ENCODE measurements at regions not wholly inside any gene's neighbourhood (a gene's known extent, or its start where the extent isn't known, plus 50 kb on each side); places are given as distances from the start of the nearest gene placed in this dataset.

- no peak for DNase-seq
- no peaks in the 10 kb centered on the region for H3K9me3 ChIP-seq
- no peaks in the 10 kb centered on the region for H3K36me3 ChIP-seq
- no peak overlapping the region for H3K4me3 ChIP-seq
- intact Hi-C loops (cut with DNase I), result no loop called here
- TF ChIP-seq, protein P1, sequence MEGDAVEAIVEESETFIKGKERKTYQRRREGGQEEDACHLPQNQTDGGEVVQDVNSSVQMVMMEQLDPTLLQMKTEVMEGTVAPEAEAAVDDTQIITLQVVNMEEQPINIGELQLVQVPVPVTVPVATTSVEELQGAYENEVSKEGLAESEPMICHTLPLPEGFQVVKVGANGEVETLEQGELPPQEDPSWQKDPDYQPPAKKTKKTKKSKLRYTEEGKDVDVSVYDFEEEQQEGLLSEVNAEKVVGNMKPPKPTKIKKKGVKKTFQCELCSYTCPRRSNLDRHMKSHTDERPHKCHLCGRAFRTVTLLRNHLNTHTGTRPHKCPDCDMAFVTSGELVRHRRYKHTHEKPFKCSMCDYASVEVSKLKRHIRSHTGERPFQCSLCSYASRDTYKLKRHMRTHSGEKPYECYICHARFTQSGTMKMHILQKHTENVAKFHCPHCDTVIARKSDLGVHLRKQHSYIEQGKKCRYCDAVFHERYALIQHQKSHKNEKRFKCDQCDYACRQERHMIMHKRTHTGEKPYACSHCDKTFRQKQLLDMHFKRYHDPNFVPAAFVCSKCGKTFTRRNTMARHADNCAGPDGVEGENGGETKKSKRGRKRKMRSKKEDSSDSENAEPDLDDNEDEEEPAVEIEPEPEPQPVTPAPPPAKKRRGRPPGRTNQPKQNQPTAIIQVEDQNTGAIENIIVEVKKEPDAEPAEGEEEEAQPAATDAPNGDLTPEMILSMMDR (IDR thresholded peaks at IDR 0.05), result no peak
- H3K27me3 ChIP-seq (ENCODE audit: low read depth), result no peaks in the 10 kb centered on the region
- ATAC-seq, result no peak
- no peak overlapping the region for H3K27ac ChIP-seq
- H3K4me1 ChIP-seq, result peaks cover 9% of the 10 kb centered on the region
Measured at GRCh38 chr16:54359555-54359954, 73.0 kb upstream of the IRX3 start.

- ATAC-seq, result no peak
- TF ChIP-seq, protein P1 (IDR thresholded peaks at IDR 0.05), result no peak
- Histone ChIP-seq H3K4me3 (no peak overlapping the region), H3K27me3 (ENCODE audit: low read depth) (no peaks in the 10 kb centered on the region), H3K27ac (no peak overlapping the region), H3K4me1 (peaks cover 9% of the 10 kb centered on the region), H3K36me3 (no peaks in the 10 kb centered on the region), H3K9me3 (no peaks in the 10 kb centered on the region)
- DNase-seq, result no peak
- intact Hi-C loops (cut with DNase I), result no loop called here
Measured at GRCh38 chr16:54359081-54359480, 72.5 kb upstream of the IRX3 start.

GRCh38 chr16:54356391-54356790 is 69.8 kb upstream of the IRX3 start:
- DNase-seq, result no peak
- intact Hi-C loops (cut with DNase I), result no loop called here
- TF ChIP-seq, protein P1 (IDR thresholded peaks at IDR 0.05), result no peak
- Histone ChIP-seq H3K4me1 (peaks cover 9% of the 10 kb centered on the region), H3K9me3 (no peaks in the 10 kb centered on the region), H3K27ac (no peak overlapping the region), H3K27me3 (ENCODE audit: low read depth) (peaks cover 4% of the 10 kb centered on the region), H3K36me3 (no peaks in the 10 kb centered on the region), H3K4me3 (no peak overlapping the region)
- no peak for ATAC-seq

GRCh38 chr16:54355251-54355650 is 68.7 kb upstream of the IRX3 start:
- intact Hi-C loops (cut with DNase I), result no loop called here
- TF ChIP-seq, protein P1 (IDR thresholded peaks at IDR 0.05), result no peak
- DNase-seq, result no peak
- Histone ChIP-seq H3K4me3 (no peak overlapping the region), H3K4me1 (peaks cover 2% of the 10 kb centered on the region), H3K27me3 (ENCODE audit: low read depth) (peaks cover 4% of the 10 kb centered on the region), H3K9me3 (no peaks in the 10 kb centered on the region), H3K27ac (no peak overlapping the region), H3K36me3 (no peaks in the 10 kb centered on the region)
- no peak for ATAC-seq

- Histone ChIP-seq H3K4me1 (no peaks in the 10 kb centered on the region), H3K36me3 (no peaks in the 10 kb centered on the region), H3K4me3 (no peak overlapping the region), H3K27ac (no peak overlapping the region), H3K9me3 (no peaks in the 10 kb centered on the region), H3K27me3 (ENCODE audit: low read depth) (peaks cover 4% of the 10 kb centered on the region)
- intact Hi-C loops (cut with DNase I), result no loop called here
- DNase-seq (no peak), ATAC-seq (no peak)
- TF ChIP-seq, protein P1 (IDR thresholded peaks at IDR 0.05), result no peak
Measured at GRCh38 chr16:54353097-54353496, 66.5 kb upstream of the IRX3 start.

GRCh38 chr16:54351171-54351570 is 64.6 kb upstream of the IRX3 start:
- Histone ChIP-seq H3K9me3 (no peaks in the 10 kb centered on the region), H3K4me3 (no peak overlapping the region), H3K27ac (no peak overlapping the region), H3K4me1 (no peaks in the 10 kb centered on the region), H3K36me3 (no peaks in the 10 kb centered on the region), H3K27me3 (ENCODE audit: low read depth) (peaks cover 4% of the 10 kb centered on the region)
- intact Hi-C loops (cut with DNase I), result no loop called here
- TF ChIP-seq, protein P1 (IDR thresholded peaks at IDR 0.05), result no peak
- ATAC-seq, result no peak
- no peak for DNase-seq

Measured in lower lobe of right lung (tissue), 2 donors.